DND-41 (cell line): ENCODE measurements at regions not wholly inside any gene's neighbourhood (a gene's known extent, or its start where the extent isn't known, plus 50 kb on each side); places are given as distances from the start of the nearest gene placed in this dataset.

Experiments
- ATAC-seq: fragments of 200-7000 bp; cut with Tn5 transposase; 3 replicates; pipeline ENCODE4 v1.9.1; 2021; ENCODE audit warnings: low read depth; ENCODE audit not compliant: insufficient read depth
- DNase-seq: peaks from one replicate; pipeline ENCODE4 v3.0.0-alpha.2; 2020
- H2AFZ ChIP-seq: 2 replicates; pipeline ENCODE4 v1.6.0; 2012; ENCODE audit warnings: low read depth, low read length
- H3K27ac ChIP-seq: 2 replicates; pipeline ENCODE4 v1.5.1; 2012; ENCODE audit warnings: low read length, inconsistent platforms
- H3K27me3 ChIP-seq: fragments of 200-600 bp; sonication (generic); 2 replicates; pipeline ENCODE4 v1.6.0; 2012; ENCODE audit warnings: low read length, mild to moderate bottlenecking, inconsistent platforms; ENCODE audit not compliant: insufficient read depth, poor library complexity
- H3K36me3 ChIP-seq: 2 replicates; pipeline ENCODE4 v1.5.1; 2012; ENCODE audit warnings: low read length, inconsistent platforms; ENCODE audit not compliant: insufficient read depth
- H3K4me1 ChIP-seq: 2 replicates; pipeline ENCODE4 v1.5.1; 2012; ENCODE audit warnings: mild to moderate bottlenecking, low read length; ENCODE audit not compliant: insufficient read depth
- H3K4me2 ChIP-seq: 2 replicates; pipeline ENCODE4 v1.6.0; 2012; ENCODE audit warnings: mild to moderate bottlenecking, moderate library complexity, low read length, inconsistent platforms; ENCODE audit not compliant: insufficient read depth
- H3K4me3 ChIP-seq, 2 experiments: fragments of 200-600 bp in 1 of 2; shearing (Covaris generic) in 1 of 2; 2 replicates each; pipeline ENCODE4 v1.5.1; 2012 to 2016; ENCODE audit warnings: inconsistent platforms in 2 of 2, low read length in 2 of 2, mild to moderate bottlenecking in 2 of 2, low read depth in 1 of 2, moderate library complexity in 1 of 2
- H3K79me2 ChIP-seq: 2 replicates; pipeline ENCODE4 v1.6.0; 2012; ENCODE audit warnings: low read length, inconsistent platforms; ENCODE audit not compliant: insufficient read depth
- H3K9ac ChIP-seq: 2 replicates; pipeline ENCODE4 v1.6.0; 2012; ENCODE audit warnings: low read depth, mild to moderate bottlenecking, inconsistent platforms, low read length, moderate library complexity
- H3K9me3 ChIP-seq: 2 replicates; pipeline ENCODE4 v1.5.1; 2012; ENCODE audit warnings: low read length, moderate library complexity, mild to moderate bottlenecking, inconsistent platforms; ENCODE audit not compliant: insufficient read depth, severe bottlenecking
- H4K20me1 ChIP-seq: 2 replicates; pipeline ENCODE4 v1.6.0; 2012; ENCODE audit warnings: low read length; ENCODE audit not compliant: insufficient read depth
- EZH2 ChIP-seq: IDR thresholded peaks from 3 replicates; pipeline ENCODE4 v1.6.1; 2012; ENCODE audit warnings: borderline replicate concordance, low read depth, mild to moderate bottlenecking, moderate library complexity, low read length, inconsistent platforms; ENCODE audit not compliant: severe bottlenecking
- TF ChIP-seq, protein P1 (sequence below): IDR thresholded peaks from 2 replicates; pipeline ENCODE4 v1.5.1; 2012; ENCODE audit warnings: borderline replicate concordance, low read length, moderate library complexity, mild to moderate bottlenecking; ENCODE audit not compliant: poor library complexity, severe bottlenecking; ENCODE audit errors: extremely low read depth

DNA sequence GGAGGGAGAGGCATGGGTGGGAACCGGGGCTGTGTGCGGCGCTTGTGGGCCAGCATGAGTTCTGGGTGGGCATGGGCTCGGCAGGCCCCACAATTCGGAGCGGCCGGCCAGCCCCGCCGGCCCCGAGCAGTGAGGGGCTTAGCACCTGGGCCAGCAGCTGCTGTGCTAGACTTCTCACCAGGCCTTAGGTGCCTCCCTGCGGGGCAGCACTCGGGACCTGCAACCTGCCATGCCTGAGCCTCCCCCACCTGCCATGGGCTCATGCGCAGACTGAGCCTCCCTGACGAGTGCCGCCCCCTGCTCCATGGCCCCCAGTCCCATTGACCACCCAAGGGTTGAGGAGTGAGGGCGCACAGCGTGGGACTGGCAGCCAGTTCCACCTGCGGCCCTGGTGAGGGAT, 573.9 kb downstream of the TMA16 start:
- ATAC-seq (no peak), DNase-seq (no peak)
- Histone ChIP-seq H3K4me2 (no peak overlapping the region), H3K27ac (no peak overlapping the region), H3K9me3 (peaks cover 2% of the 10 kb centered on the region), H3K79me2 (no peaks in the 10 kb centered on the region), H3K4me3 (no peak overlapping the region), H2AFZ (no peak overlapping the region), H4K20me1 (no peaks in the 10 kb centered on the region), H3K4me1 (no peaks in the 10 kb centered on the region), H3K36me3 (no peaks in the 10 kb centered on the region), H3K9ac (no peak overlapping the region), H3K27me3 (no peaks in the 10 kb centered on the region)
- TF ChIP-seq, protein P1, sequence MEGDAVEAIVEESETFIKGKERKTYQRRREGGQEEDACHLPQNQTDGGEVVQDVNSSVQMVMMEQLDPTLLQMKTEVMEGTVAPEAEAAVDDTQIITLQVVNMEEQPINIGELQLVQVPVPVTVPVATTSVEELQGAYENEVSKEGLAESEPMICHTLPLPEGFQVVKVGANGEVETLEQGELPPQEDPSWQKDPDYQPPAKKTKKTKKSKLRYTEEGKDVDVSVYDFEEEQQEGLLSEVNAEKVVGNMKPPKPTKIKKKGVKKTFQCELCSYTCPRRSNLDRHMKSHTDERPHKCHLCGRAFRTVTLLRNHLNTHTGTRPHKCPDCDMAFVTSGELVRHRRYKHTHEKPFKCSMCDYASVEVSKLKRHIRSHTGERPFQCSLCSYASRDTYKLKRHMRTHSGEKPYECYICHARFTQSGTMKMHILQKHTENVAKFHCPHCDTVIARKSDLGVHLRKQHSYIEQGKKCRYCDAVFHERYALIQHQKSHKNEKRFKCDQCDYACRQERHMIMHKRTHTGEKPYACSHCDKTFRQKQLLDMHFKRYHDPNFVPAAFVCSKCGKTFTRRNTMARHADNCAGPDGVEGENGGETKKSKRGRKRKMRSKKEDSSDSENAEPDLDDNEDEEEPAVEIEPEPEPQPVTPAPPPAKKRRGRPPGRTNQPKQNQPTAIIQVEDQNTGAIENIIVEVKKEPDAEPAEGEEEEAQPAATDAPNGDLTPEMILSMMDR: no peak
- no peak for TF ChIP-seq EZH2

DNA sequence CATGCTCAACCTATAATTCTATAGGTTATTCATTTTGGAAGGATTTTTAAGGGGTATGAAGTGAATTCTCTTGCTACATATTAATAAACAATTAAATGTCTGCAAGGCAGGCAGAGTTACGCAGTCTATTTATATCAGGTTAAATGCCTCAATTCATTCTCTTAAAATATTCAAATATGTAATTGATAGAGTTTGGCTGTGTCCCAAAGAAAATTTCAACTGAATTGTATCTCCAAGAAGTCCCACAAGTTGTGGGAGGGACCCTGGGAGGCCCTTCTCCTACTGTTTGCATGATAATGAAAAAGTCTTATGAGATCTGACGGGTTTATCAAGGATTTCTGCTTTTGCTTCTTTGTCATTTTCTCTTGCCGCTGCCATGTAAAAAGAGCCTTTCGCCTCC, 576.1 kb downstream of the TMA16 start:
- ATAC-seq (no peak), DNase-seq (no peak)
- Histone ChIP-seq H3K9me3 (peaks cover 2% of the 10 kb centered on the region), H3K36me3 (no peaks in the 10 kb centered on the region), H3K27me3 (no peaks in the 10 kb centered on the region), H3K79me2 (no peaks in the 10 kb centered on the region), H3K4me3 (no peak overlapping the region), H3K9ac (no peak overlapping the region), H3K27ac (no peak overlapping the region), H3K4me2 (no peak overlapping the region), H4K20me1 (no peaks in the 10 kb centered on the region), H2AFZ (no peak overlapping the region), H3K4me1 (no peaks in the 10 kb centered on the region)
- TF ChIP-seq, protein P1: no peak
- no peak for TF ChIP-seq EZH2

DNA sequence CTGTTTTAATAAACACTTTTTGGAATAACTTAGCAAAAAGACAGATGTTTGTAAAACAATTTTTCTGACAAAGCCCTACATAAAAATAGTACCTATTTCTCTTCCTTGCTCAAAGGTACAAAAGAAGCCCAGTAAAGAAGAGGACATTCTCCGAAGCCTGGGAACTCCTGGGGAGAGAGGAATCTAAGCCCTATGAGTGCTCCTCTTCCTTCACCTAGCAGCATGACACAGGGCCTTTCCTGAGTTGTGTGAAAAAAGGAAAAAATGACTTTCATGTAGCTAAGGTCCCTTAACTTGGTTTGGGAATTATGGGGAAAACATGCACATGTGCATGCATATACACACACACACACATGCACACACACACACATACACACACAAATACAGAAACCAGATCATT, 586.9 kb downstream of the TMA16 start:
- Histone ChIP-seq H4K20me1 (no peaks in the 10 kb centered on the region), H3K27me3 (no peaks in the 10 kb centered on the region), H3K79me2 (no peaks in the 10 kb centered on the region), H3K9me3 (no peaks in the 10 kb centered on the region), H3K9ac (no peak overlapping the region), H3K4me1 (no peaks in the 10 kb centered on the region), H3K27ac (no peak overlapping the region), H3K36me3 (no peaks in the 10 kb centered on the region), H2AFZ (no peak overlapping the region), H3K4me2 (no peak overlapping the region), H3K4me3 (no peak overlapping the region)
- DNase-seq (no peak), ATAC-seq (no peak)
- TF ChIP-seq EZH2: no peak
- TF ChIP-seq, protein P1: no peak

DNA sequence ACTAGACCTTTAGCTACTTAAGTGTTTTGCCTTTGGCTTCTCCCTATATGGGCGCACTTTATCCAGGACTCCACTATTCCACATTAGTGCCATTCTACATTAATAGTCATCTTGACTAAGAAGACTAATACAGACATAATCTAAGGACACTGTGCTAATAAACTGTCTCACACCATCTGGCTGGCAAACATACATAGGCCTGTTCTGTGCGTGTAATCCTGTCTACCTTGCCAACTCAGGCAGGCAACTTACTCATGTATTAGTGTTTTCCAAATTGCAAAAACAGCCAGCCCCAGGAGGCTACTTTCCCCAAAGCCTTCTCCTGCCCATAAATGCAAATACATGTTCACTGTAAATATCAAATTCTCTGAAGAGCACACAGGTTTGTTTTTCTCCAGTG, 587.3 kb downstream of the TMA16 start:
- TF ChIP-seq EZH2: no peak
- TF ChIP-seq, protein P1: no peak
- Histone ChIP-seq H3K79me2 (no peaks in the 10 kb centered on the region), H3K9ac (no peak overlapping the region), H3K27ac (no peak overlapping the region), H2AFZ (no peak overlapping the region), H3K36me3 (no peaks in the 10 kb centered on the region), H3K4me3 (no peak overlapping the region), H3K27me3 (no peaks in the 10 kb centered on the region), H4K20me1 (no peaks in the 10 kb centered on the region), H3K9me3 (no peaks in the 10 kb centered on the region), H3K4me2 (no peak overlapping the region), H3K4me1 (no peaks in the 10 kb centered on the region)
- DNase-seq (no peak), ATAC-seq (no peak)
